ENCODE measurements at regions not wholly inside any gene's neighbourhood (a gene's known extent, or its start where the extent isn't known, plus 50 kb on each side); places are given as distances from the start of the nearest gene placed in this dataset.

DNA sequence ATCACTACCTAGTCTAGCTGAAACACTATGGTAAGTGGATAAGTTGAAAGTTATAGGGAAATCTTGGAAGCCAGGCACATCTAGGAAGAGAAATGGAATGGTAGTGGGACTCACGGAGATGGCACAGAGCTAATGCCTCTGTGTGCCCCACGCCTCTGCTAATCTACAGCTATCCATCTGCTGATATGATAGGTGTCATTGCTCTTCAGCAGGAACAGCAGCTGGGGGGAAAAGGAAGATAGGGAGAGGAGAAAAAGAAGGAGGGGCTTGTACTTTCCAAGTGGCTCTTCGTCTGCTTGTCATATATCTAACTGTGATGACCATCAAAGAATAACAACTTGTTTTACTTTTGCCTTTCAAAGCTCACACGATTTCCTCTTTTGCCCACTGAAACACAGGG, 1199.1 kb upstream of the SORCS1 start:
- TF ChIP-seq, protein P1, sequence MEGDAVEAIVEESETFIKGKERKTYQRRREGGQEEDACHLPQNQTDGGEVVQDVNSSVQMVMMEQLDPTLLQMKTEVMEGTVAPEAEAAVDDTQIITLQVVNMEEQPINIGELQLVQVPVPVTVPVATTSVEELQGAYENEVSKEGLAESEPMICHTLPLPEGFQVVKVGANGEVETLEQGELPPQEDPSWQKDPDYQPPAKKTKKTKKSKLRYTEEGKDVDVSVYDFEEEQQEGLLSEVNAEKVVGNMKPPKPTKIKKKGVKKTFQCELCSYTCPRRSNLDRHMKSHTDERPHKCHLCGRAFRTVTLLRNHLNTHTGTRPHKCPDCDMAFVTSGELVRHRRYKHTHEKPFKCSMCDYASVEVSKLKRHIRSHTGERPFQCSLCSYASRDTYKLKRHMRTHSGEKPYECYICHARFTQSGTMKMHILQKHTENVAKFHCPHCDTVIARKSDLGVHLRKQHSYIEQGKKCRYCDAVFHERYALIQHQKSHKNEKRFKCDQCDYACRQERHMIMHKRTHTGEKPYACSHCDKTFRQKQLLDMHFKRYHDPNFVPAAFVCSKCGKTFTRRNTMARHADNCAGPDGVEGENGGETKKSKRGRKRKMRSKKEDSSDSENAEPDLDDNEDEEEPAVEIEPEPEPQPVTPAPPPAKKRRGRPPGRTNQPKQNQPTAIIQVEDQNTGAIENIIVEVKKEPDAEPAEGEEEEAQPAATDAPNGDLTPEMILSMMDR (conservative IDR thresholded peaks at IDR 0.05; ENCODE audit: low read depth, low read length) = no peak
- TF ChIP-seq EZH2phosphoT487 (IDR thresholded peaks at IDR 0.05; ENCODE audit: borderline replicate concordance, low read length) = no peak
- TF ChIP-seq EZH2 (IDR thresholded peaks at IDR 0.05; ENCODE audit: low read length, unreplicated experiment) = no peak
